ENCODE measurements at regions not wholly inside any gene's neighbourhood (a gene's known extent, or its start where the extent isn't known, plus 50 kb on each side); places are given as distances from the start of the nearest gene placed in this dataset.
A peak's percentile ranks its signal among the peaks of the same experiment; 100 is the strongest.

GRCh38 chr16:86363057-86363490, 147.3 kb upstream of the FOXF1 start:
- peak in 1 of 3 donors; percentile 95 for DNase-seq

DNA sequence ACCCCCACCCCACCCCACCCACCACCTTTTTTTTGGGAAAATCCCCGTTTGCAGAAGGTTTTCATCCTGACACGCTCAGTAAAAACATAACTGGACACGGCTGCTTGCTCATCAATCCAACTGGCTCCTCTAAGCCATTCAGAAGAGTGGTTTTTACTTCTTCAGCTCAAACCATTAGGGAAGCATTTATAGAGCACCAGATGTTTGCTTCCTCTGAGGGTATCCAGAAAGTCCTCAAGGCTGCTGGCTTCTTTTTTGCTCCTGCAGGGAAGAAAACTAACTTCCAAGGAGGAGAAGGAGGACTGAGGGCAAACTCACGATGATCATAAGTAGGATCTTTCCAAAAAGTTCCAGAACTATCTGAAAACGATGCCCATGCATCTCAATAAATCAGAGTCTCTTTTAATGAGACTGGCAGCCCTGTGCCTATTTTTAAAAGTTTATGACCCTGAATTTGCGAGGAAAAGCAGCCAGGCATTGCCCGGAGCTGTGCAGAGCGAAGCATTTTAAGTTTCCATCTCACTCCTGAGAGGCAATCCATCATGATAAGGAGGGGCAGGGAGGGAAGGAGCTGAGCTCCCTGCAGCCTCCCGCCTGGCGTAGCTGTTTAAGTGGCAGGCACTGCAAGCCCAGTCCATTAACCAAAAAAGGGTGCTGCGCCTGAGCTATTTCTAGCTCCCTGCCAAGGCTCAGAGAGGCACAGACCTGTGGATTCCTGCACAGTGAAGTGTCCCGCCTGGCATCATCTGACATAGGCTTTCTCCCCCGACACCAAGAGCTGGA, 146.3 kb upstream of the FOXF1 start:
- DNase-seq: no peak

- no peak for DNase-seq
Measured at GRCh38 chr16:86364653-86365380, 145.5 kb upstream of the FOXF1 start.

DNA sequence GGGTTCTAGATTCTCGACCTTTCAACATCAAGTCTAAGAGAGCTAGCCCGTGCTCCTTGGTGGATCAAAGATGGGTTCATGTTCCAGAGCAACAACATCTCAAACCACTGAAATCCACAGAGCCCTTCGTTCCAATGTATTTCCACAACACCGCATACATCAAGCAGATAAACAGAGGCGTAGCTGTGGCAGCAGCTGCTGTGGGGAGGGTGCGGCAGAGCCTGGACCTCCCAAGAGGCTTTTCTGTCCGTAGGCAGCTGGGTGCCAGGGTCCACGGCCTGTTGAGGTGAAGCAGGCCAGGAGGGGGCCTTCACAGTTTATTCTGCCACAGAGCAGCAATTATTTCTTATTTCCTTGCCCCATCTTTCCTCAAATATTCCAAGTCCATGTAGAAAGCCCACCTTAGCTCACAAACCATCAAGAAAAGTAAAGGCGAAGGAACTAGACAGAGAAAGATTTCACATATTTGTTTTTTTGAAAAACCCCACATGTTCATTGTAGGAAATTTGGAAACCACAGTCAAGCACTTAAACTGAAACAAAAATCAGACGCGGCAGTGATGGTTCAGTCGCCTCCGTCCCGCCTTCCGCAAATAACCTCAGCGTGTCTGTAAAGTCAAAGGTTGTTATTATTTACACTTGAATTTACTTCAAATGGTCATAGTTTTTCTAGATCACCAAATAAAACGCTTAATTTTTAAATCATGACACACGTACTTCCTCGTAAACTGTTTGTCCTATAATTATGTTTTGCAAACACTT, 144.6 kb upstream of the FOXF1 start:
- DNase-seq: no peak

- no peak for DNase-seq
Measured at GRCh38 chr16:86366481-86366880, 143.8 kb upstream of the FOXF1 start.

GRCh38 chr16:86367291-86368072, 142.8 kb upstream of the FOXF1 start:
- no peak for DNase-seq

DNA sequence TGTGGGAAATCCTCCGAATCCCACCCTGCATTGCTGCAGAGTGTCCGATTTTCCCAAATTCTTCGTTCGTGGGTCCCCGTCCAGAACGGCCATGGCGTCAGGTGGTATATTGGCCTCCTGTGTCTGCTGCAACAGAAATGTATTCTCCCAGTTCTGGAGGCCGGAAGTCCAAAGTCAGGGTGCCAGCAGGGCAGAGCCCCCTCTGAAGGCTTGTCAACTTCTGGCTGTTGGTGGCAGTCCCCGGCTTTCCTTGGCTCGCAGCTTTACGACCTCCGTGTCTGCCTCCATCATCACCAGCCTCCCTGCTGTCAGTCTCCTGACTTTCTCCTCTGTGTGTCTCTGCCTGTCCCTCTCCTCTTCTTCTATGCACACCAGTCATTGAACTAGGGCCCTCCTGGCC, 142.1 kb upstream of the FOXF1 start:
- DNase-seq: no peak

GRCh38 chr16:86370062-86370461, 140.3 kb upstream of the FOXF1 start:
- DNase-seq: no peak

GRCh38 chr16:86371083-86371803, 139.1 kb upstream of the FOXF1 start:
- no peak for DNase-seq

DNA sequence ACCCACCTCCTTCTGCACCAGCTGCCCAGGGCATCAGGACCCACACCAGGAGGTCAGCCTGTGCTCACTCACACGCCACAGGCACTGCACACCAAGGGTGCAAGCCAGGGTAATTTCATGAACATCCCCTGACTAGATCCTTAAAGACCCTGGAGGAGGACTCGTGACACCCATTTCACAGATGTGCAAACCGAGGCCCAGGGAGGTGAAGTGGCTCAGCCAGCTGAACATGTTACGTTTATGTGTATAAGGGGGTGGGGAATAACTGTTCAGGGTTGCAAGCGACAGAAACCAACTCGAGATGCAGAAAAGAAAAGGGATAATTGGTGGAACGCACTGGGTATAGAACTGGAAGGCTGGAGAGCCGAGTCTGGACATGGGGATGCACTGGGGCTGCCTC, 138.1 kb upstream of the FOXF1 start:
- DNase-seq: no peak

GRCh38 chr16:86373276-86373901, 136.9 kb upstream of the FOXF1 start:
- DNase-seq: no peak

GRCh38 chr16:86374603-86375130, 135.7 kb upstream of the FOXF1 start:
- DNase-seq: peak in 1 of 3 donors; percentile 34

DNA sequence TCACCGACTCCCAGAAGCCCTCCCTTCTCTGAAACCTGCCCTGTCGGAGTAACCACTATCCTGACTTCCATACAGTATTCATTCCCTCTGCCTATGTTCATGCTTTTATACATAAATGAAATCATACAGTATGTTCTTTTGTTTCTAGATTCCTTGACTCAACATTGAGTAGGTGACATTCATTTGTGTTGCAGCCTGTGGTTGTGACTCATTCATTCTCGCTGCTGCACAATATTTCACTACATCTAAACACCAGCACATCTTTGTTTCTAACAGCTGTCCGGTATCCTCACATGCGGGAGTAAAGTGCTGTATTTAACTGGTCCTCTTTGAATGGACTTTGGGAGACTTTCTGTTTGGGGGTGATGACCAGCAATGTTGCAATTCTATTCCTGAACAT, 135.0 kb upstream of the FOXF1 start:
- DNase-seq: no peak

- no peak for DNase-seq
Measured at GRCh38 chr16:86375851-86376250, 134.5 kb upstream of the FOXF1 start.

- DNase-seq: no peak
Measured at GRCh38 chr16:86376837-86377236, 133.5 kb upstream of the FOXF1 start.

GRCh38 chr16:86377251-86378022, 132.9 kb upstream of the FOXF1 start:
- no peak for DNase-seq

DNA sequence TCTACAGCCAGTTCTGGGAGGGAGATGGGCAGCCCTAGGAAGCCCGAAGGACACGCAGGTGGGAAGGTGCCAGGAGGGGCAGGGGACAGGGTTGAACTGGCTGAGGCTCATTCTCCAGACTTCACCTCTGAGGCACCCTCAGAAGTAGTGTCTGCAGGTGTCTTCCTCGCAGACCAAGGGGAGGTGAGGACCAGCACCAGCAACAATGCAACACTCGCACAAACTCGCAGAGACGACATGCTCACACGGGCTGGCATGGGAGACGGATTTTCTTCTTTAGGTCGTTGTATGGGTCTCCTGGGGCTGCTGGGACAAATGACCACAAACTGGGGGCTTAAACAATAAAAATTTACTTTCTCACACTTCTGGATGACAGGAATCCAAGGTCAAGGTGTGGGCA, 132.2 kb upstream of the FOXF1 start:
- DNase-seq: no peak

DNA sequence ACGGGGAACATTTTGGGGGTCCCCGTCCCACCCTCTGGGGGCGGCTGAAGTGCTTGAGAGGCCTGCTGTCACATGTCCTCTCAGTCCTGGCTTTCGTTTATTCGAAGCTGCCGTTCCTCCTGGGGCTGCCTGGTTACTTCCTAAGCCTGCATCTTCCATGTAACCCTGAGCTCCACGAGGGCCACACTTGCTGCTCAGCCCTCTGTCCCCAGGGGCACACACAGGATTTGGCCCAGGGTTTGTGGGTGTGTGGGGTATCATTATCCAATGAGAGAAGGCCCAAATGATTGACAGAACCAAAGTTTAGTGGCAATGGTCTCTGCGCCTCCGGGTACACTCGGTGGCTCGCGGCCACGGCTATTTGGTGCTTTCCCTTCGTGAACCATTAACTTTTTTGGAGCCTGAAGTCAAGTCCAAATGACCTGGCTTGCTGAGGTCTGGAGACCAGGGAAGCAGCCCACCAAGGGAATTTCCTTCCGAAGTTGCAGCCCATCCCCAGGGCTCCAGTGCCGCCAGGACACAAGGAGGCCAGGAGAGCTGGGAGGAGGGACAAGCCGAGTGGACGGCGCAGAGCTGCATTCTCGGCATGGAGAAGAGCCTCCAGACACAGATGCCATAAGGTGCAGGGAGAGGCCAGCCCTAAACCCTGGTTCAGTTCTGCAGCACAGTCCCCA, 131.4 kb upstream of the FOXF1 start:
- DNase-seq: no peak

- DNase-seq: no peak
Measured at GRCh38 chr16:86379505-86379846, 130.9 kb upstream of the FOXF1 start.

Measured in muscle of back (tissue), 3 donors.